GM12801 (cell line): ENCODE measurements at regions not wholly inside any gene's neighbourhood (a gene's known extent, or its start where the extent isn't known, plus 50 kb on each side); places are given as distances from the start of the nearest gene placed in this dataset.

Source experiments
- CTCF ChIP-seq: IDR thresholded peaks from one replicate; pipeline ENCODE4 v1.5.1; 2011; ENCODE audit warnings: control low read depth; ENCODE audit not compliant: insufficient read length; ENCODE audit errors: extremely low read depth

- no peak for TF ChIP-seq CTCF
Measured at GRCh38 chr14:44770201-44770600, 191.5 kb downstream of the KLHL28 start.

- TF ChIP-seq CTCF, result no peak
Measured at GRCh38 chr14:44768935-44769334, 192.8 kb downstream of the KLHL28 start.

DNA sequence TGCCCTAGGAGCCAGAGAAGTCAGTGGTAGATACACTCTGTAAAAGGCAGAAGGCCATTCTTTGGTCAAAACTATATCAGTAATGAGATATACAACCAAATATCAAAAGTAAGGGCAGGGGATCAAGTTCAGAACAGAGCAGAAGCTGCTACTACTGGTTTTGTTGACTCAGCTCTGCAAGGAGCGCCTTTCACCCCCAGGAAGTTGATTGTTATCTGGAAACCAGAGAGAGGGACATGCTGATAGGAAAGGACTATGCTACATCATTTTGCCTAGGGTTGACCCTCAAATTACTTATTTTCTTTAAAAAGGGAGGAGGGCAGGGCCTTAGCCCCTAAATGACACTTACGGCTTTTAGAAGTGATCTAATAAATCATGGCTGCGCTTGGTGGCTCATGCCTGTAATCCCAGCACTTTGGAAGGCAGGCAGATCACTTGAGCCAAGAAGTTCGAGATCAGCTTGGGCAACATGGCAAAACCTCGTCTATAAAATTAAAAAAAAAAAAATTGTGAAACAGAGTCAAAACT, 194.0 kb downstream of the KLHL28 start:
- no peak for TF ChIP-seq CTCF

GRCh38 chr14:44766285-44766684, 195.5 kb downstream of the KLHL28 start:
- no peak for TF ChIP-seq CTCF

DNA sequence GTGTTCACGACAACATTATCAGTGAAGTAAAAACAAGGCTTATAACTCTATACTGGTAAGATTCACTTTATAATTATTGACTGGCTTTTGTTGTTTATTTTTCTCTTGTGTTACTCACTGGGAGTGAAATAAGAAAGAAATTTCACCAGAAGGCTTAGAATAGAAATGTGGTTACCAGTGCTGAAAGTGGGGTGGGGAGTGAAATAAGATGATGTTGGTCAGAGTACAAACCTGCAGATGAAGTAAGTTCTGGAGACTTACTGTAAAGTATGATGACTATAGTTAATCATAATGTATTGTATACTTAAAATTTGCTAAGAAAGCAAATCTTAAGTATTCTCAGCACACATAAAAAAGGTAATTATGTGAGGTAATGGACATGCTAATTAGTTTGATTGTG, 198.4 kb downstream of the KLHL28 start:
- no peak for TF ChIP-seq CTCF

DNA sequence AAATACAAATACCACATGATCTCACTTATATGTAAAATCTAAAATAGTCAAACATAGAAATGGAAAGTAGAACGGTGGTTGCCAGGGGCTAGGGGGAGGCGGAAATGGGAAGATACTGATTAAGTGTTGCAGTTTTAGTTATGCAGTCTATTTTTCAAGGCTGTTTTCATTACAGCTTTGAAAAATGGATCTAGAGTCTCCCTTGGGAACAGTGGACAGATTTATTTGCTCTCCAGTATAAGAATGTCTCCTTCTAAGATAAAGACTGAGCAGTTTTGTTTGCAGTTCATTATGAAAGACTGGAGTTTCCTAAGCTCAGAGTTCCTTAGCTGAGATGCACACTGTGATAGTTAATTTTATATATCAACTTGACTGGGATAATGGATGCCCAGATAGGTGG, 202.5 kb downstream of the KLHL28 start:
- TF ChIP-seq CTCF, result no peak

DNA sequence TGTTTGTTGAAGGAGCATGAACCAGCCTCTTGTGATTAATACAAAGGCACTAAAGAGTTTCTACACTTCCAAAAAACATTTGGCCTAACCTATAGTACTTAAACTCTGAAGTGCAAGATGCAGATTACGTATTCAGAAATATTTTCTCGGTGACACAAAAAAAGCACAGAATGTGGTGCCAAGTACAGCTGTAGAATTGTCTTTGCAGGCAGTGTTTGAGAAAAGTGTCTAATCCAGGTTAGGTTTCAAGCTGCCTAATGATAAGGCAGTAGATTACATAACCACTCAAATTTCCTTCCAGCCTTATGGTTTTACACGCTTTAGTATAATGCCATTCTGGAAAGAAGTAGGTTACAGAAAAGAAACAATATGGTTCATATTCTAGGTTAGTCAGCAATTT, 205.2 kb downstream of the KLHL28 start:
- no peak for TF ChIP-seq CTCF

GRCh38 chr14:44745371-44745770, 216.4 kb downstream of the KLHL28 start:
- TF ChIP-seq CTCF, result no peak
